Neural cell (in vitro differentiated cells): ENCODE measurements at regions not wholly inside any gene's neighbourhood (a gene's known extent, or its start where the extent isn't known, plus 50 kb on each side); places are given as distances from the start of the nearest gene placed in this dataset.

Experiments used
- H2AFZ ChIP-seq: fragments of 200-600, 300-800 bp; sonication (generic), shearing (Covaris generic); 2 replicates; pipeline ENCODE4 v1.6.0; 2014; ENCODE audit warnings: low read depth, mild to moderate bottlenecking, antibody characterized with exemption, low read length, moderate library complexity
- H3F3A ChIP-seq: fragments of 200-600 bp; shearing (Covaris generic); 2 replicates; pipeline ENCODE4 v1.6.1; 2016; ENCODE audit warnings: mild to moderate bottlenecking, moderate library complexity, mixed read lengths, antibody characterized with exemption, low read length; ENCODE audit not compliant: insufficient read depth, poor library complexity, severe bottlenecking
- H3K27ac ChIP-seq: fragments of 200-600, 300-800 bp; sonication (generic), shearing (Covaris generic); 2 replicates; pipeline ENCODE4 v1.5.1; 2014; ENCODE audit warnings: mild to moderate bottlenecking, low read length, moderate library complexity
- H3K27me3 ChIP-seq: fragments of 300-800, 200-600 bp; sonication (generic), shearing (Covaris generic); 2 replicates; pipeline ENCODE4 v1.6.0; 2014; ENCODE audit warnings: mild to moderate bottlenecking, low read depth, low read length, moderate library complexity; ENCODE audit not compliant: insufficient read depth
- H3K36me3 ChIP-seq: fragments of 300-800, 200-600 bp; sonication (generic), shearing (Covaris generic); 2 replicates; pipeline ENCODE4 v1.5.1; 2014; ENCODE audit warnings: mild to moderate bottlenecking, antibody characterized with exemption, low read length, moderate library complexity; ENCODE audit not compliant: insufficient read depth
- H3K4me2 ChIP-seq: fragments of 300-800, 200-600 bp; sonication (generic), shearing (Covaris generic); 2 replicates; pipeline ENCODE4 v1.6.0; 2014; ENCODE audit warnings: mild to moderate bottlenecking, low read length
- H3K4me3 ChIP-seq: fragments of 300-800, 200-600 bp; sonication (generic), shearing (Covaris generic); 2 replicates; pipeline ENCODE4 v1.5.1; 2014; ENCODE audit warnings: mild to moderate bottlenecking, low read length, moderate library complexity
- H3K79me2 ChIP-seq: fragments of 200-600 bp; shearing (Covaris generic); replicated peaks from 2 replicates; pipeline ENCODE4 v1.6.0; 2014; ENCODE audit warnings: mild to moderate bottlenecking, low read length, moderate library complexity; ENCODE audit not compliant: insufficient read depth
- H3K9ac ChIP-seq: fragments of 300-800, 200-600 bp; sonication (generic), shearing (Covaris generic); 2 replicates; pipeline ENCODE4 v1.6.1; 2016; ENCODE audit warnings: mild to moderate bottlenecking, low read length, mixed read lengths
- H3K9me2 ChIP-seq: fragments of 200-600 bp; shearing (Covaris generic); 2 replicates; pipeline ENCODE4 v1.6.1; 2016; ENCODE audit warnings: mild to moderate bottlenecking, low read length, mixed read lengths; ENCODE audit not compliant: insufficient read depth
- H3K9me3 ChIP-seq: fragments of 200-600, 300-800 bp; sonication (generic), shearing (Covaris generic); 2 replicates; pipeline ENCODE4 v1.6.1; 2016; ENCODE audit warnings: mild to moderate bottlenecking, mixed run types, low read length, moderate library complexity, mixed read lengths
- H4K20me1 ChIP-seq: fragments of 200-600 bp; shearing (Covaris generic); 2 replicates; pipeline ENCODE4 v1.6.1; 2016; ENCODE audit warnings: mild to moderate bottlenecking, mixed run types; ENCODE audit not compliant: insufficient read depth
- CTCF ChIP-seq: fragments of 450-650 bp; IDR thresholded peaks from 2 replicates; pipeline ENCODE4 v1.5.1; 2014; ENCODE audit warnings: antibody characterized with exemption, mild to moderate bottlenecking, moderate library complexity; ENCODE audit not compliant: poor library complexity, severe bottlenecking
- EP300 ChIP-seq: fragments of 450-650 bp; conservative IDR thresholded peaks from 2 replicates; pipeline ENCODE4 v1.6.1; 2014; ENCODE audit warnings: antibody characterized with exemption, mild to moderate bottlenecking, moderate library complexity; ENCODE audit not compliant: poor library complexity, severe bottlenecking
- EZH2 ChIP-seq: fragments of 200-600, 300-800 bp; shearing (Covaris generic), sonication (generic); IDR thresholded peaks from 2 replicates; pipeline ENCODE4 v1.6.1; 2014; ENCODE audit warnings: antibody characterized with exemption, low read length, borderline replicate concordance, mild to moderate bottlenecking; ENCODE audit not compliant: insufficient read depth, poor library complexity, severe bottlenecking
- MXI1 ChIP-seq: fragments of 450-650 bp; conservative IDR thresholded peaks from 2 replicates; pipeline ENCODE4 v1.6.1; 2014; ENCODE audit warnings: antibody characterized with exemption, mild to moderate bottlenecking; ENCODE audit not compliant: poor library complexity, severe bottlenecking
- POLR2AphosphoS5 ChIP-seq: IDR thresholded peaks from 2 replicates; pipeline ENCODE4 v1.6.1; 2012
- RAD21 ChIP-seq: fragments of 450-650 bp; conservative IDR thresholded peaks from 2 replicates; pipeline ENCODE4 v1.6.1; 2014; ENCODE audit warnings: antibody characterized with exemption, mild to moderate bottlenecking, moderate library complexity
- SMC3 ChIP-seq: fragments of 450-650 bp; conservative IDR thresholded peaks from 2 replicates; pipeline ENCODE4 v1.6.1; 2014; ENCODE audit warnings: antibody characterized with exemption, mild to moderate bottlenecking, moderate library complexity; ENCODE audit not compliant: poor library complexity
- TAF1 ChIP-seq: IDR thresholded peaks from 2 replicates; pipeline ENCODE4 v1.6.1; 2012; ENCODE audit warnings: low read depth
- small RNA-seq, 3 experiments: library from RNA; depleted of rRNA; stranded (forward); fragments of <200 nt; gene quantifications; one replicate each; pipeline ENCODE3, GENCODE V24; 2012
- TF ChIP-seq, protein P1 (sequence below): IDR thresholded peaks from 2 replicates; pipeline ENCODE4 v1.6.1; 2012; ENCODE audit warnings: borderline replicate concordance

DNA sequence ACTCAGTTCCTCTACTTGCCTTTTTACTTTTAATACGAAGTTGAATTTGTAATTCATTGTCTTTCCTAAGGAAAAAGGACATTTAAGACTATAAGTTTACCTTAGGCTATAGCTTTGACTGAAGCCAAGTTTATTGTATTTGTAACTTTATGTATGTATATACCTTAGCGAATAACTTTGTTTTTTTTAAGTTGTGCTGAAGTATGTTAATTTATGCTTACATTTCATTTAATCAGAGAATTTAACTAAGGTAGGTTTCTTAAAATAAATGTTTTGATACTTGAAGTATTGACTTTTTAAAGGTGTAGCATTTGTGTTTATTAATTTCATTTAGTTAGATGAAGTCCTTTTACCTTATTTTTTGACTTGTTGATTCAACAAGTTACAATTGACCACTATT lies 55.2 kb upstream of the TPTE start:
- Histone ChIP-seq H3K9me2 (no peaks in the 10 kb centered on the region), H3K27me3 (no peaks in the 10 kb centered on the region), H2AFZ (no peak overlapping the region), H3K36me3 (no peaks in the 10 kb centered on the region), H3K4me2 (no peak overlapping the region), H4K20me1 (no peaks in the 10 kb centered on the region), H3F3A (no peaks in the 10 kb centered on the region), H3K9ac (no peak overlapping the region), H3K79me2 (no peaks in the 10 kb centered on the region), H3K4me3 (no peak overlapping the region), H3K27ac (no peak overlapping the region), H3K9me3 (peaks cover 30% of the 10 kb centered on the region)
- TF ChIP-seq, protein P1, sequence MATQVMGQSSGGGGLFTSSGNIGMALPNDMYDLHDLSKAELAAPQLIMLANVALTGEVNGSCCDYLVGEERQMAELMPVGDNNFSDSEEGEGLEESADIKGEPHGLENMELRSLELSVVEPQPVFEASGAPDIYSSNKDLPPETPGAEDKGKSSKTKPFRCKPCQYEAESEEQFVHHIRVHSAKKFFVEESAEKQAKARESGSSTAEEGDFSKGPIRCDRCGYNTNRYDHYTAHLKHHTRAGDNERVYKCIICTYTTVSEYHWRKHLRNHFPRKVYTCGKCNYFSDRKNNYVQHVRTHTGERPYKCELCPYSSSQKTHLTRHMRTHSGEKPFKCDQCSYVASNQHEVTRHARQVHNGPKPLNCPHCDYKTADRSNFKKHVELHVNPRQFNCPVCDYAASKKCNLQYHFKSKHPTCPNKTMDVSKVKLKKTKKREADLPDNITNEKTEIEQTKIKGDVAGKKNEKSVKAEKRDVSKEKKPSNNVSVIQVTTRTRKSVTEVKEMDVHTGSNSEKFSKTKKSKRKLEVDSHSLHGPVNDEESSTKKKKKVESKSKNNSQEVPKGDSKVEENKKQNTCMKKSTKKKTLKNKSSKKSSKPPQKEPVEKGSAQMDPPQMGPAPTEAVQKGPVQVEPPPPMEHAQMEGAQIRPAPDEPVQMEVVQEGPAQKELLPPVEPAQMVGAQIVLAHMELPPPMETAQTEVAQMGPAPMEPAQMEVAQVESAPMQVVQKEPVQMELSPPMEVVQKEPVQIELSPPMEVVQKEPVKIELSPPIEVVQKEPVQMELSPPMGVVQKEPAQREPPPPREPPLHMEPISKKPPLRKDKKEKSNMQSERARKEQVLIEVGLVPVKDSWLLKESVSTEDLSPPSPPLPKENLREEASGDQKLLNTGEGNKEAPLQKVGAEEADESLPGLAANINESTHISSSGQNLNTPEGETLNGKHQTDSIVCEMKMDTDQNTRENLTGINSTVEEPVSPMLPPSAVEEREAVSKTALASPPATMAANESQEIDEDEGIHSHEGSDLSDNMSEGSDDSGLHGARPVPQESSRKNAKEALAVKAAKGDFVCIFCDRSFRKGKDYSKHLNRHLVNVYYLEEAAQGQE = no peak
- TF ChIP-seq CTCF (no peak), EZH2 (no peak), EP300 (no peak), RAD21 (no peak), MXI1 (no peak), POLR2AphosphoS5 (no peak), TAF1 (no peak), SMC3 (no peak)

Small RNA genes lying in the stretch of these regions (small RNA-seq; reads per million reads assigned to genes)
- gene AF254983.2 = 0 reads per million in 3 experiments
